T-helper 17 cell (primary cell): ENCODE measurements at regions not wholly inside any gene's neighbourhood (a gene's known extent, or its start where the extent isn't known, plus 50 kb on each side); places are given as distances from the start of the nearest gene placed in this dataset.

Experiments
- ATAC-seq: fragments of 150-1000 bp; cut with Tn5 transposase; 2 replicates; pipeline ENCODE4 v1.10.0; 2021; ENCODE audit warnings: mild to moderate bottlenecking, moderate library complexity
- DNase-seq, 3 donors: peaks; one replicate each; pipeline versions ENCODE4 v3.0.0 to v3.0.0-alpha.2; 2020 to 2021
- H3K9me3 ChIP-seq: one replicate; pipeline ENCODE4 v1.7.0; 2013; ENCODE audit warnings: low read length, mild to moderate bottlenecking; ENCODE audit not compliant: control insufficient read depth, poor library complexity, severe bottlenecking
- H3K27ac Mint-ChIP-seq: one replicate; pipeline ENCODE4 v1.8.0; 2022; ENCODE audit warnings: mild to moderate bottlenecking, moderate library complexity, mixed read lengths
- H3K27me3 Mint-ChIP-seq: one replicate; pipeline ENCODE4 v1.8.0; 2022; ENCODE audit warnings: mixed read lengths
- H3K36me3 Mint-ChIP-seq: one replicate; pipeline ENCODE4 v1.8.0; 2022; ENCODE audit warnings: low read depth, mixed read lengths
- H3K4me1 Mint-ChIP-seq: one replicate; pipeline ENCODE4 v1.8.0; 2022; ENCODE audit warnings: mild to moderate bottlenecking, mixed read lengths
- H3K4me3 Mint-ChIP-seq: one replicate; pipeline ENCODE4 v1.8.0; 2022; ENCODE audit warnings: mild to moderate bottlenecking, moderate library complexity, mixed read lengths

- ATAC-seq (no peak), DNase-seq (no peak)
- H3K36me3 Mint-ChIP-seq = no peaks in the 10 kb centered on the region
- no peaks in the 10 kb centered on the region for H3K9me3 ChIP-seq
- peaks cover 23% of the 10 kb centered on the region for H3K27me3 Mint-ChIP-seq
- H3K4me1 Mint-ChIP-seq = no peaks in the 10 kb centered on the region
- no peak overlapping the region for H3K4me3 Mint-ChIP-seq
- H3K27ac Mint-ChIP-seq = no peak overlapping the region
Observed at GRCh38 chr10:31693491-31693890, 235.1 kb downstream of the ARHGAP12 start.

GRCh38 chr10:31689233-31689632 is 239.4 kb downstream of the ARHGAP12 start:
- Mint-ChIP-seq H3K27me3 (peaks cover 5% of the 10 kb centered on the region), H3K4me1 (no peaks in the 10 kb centered on the region), H3K36me3 (no peaks in the 10 kb centered on the region), H3K27ac (no peak overlapping the region), H3K4me3 (no peak overlapping the region)
- ATAC-seq = no peak
- no peak for DNase-seq
- H3K9me3 ChIP-seq = no peaks in the 10 kb centered on the region

GRCh38 chr10:31687663-31688482 is 240.8 kb downstream of the ARHGAP12 start:
- DNase-seq (no peak), ATAC-seq (no peak)
- Mint-ChIP-seq H3K36me3 (no peaks in the 10 kb centered on the region), H3K4me1 (no peaks in the 10 kb centered on the region), H3K4me3 (no peak overlapping the region), H3K27me3 (no peaks in the 10 kb centered on the region), H3K27ac (no peak overlapping the region)
- no peaks in the 10 kb centered on the region for H3K9me3 ChIP-seq

GRCh38 chr10:31686599-31686998 is 242.0 kb downstream of the ARHGAP12 start:
- H3K9me3 ChIP-seq = no peaks in the 10 kb centered on the region
- Mint-ChIP-seq H3K27ac (no peak overlapping the region), H3K4me3 (no peak overlapping the region), H3K27me3 (no peaks in the 10 kb centered on the region), H3K36me3 (no peaks in the 10 kb centered on the region), H3K4me1 (no peaks in the 10 kb centered on the region)
- DNase-seq (no peak), ATAC-seq (no peak)

- H3K4me1 Mint-ChIP-seq = no peaks in the 10 kb centered on the region
- no peak for DNase-seq
- H3K4me3 Mint-ChIP-seq = no peak overlapping the region
- H3K27ac Mint-ChIP-seq = no peak overlapping the region
- no peaks in the 10 kb centered on the region for H3K27me3 Mint-ChIP-seq
- H3K36me3 Mint-ChIP-seq = no peaks in the 10 kb centered on the region
- H3K9me3 ChIP-seq = no peaks in the 10 kb centered on the region
- ATAC-seq = no peak
Observed at GRCh38 chr10:31683682-31684081, 244.9 kb downstream of the ARHGAP12 start.

GRCh38 chr10:31679936-31680335 is 248.7 kb downstream of the ARHGAP12 start:
- Mint-ChIP-seq H3K4me3 (no peak overlapping the region), H3K36me3 (no peaks in the 10 kb centered on the region), H3K27me3 (no peaks in the 10 kb centered on the region), H3K4me1 (no peaks in the 10 kb centered on the region), H3K27ac (no peak overlapping the region)
- ATAC-seq = no peak
- H3K9me3 ChIP-seq = no peaks in the 10 kb centered on the region
- no peak for DNase-seq

- Mint-ChIP-seq H3K4me1 (no peaks in the 10 kb centered on the region), H3K36me3 (no peaks in the 10 kb centered on the region), H3K27me3 (no peaks in the 10 kb centered on the region)
Observed at GRCh38 chr10:31678575-31679516, 249.8 kb downstream of the ARHGAP12 start.

GRCh38 chr10:31678139-31678536 is 250.5 kb downstream of the ARHGAP12 start:
- Mint-ChIP-seq H3K36me3 (peaks cover 2% of the 10 kb centered on the region), H3K27ac (no peak overlapping the region), H3K4me1 (no peaks in the 10 kb centered on the region), H3K27me3 (no peaks in the 10 kb centered on the region), H3K4me3 (no peak overlapping the region)
- DNase-seq = no peak
- no peaks in the 10 kb centered on the region for H3K9me3 ChIP-seq
- no peak for ATAC-seq

More at GRCh38 chr10:31678575-31679516, 249.8 kb downstream of the ARHGAP12 start:
- ATAC-seq = no peak
- H3K27ac Mint-ChIP-seq = no peak overlapping the region
- H3K4me3 Mint-ChIP-seq = no peak overlapping the region
- no peaks in the 10 kb centered on the region for H3K9me3 ChIP-seq
- DNase-seq = no peak

GRCh38 chr10:31677195-31678138 is 251.2 kb downstream of the ARHGAP12 start:
- ATAC-seq = no peak
- no peak overlapping the region for H3K27ac Mint-ChIP-seq
- no peaks in the 10 kb centered on the region for H3K4me1 Mint-ChIP-seq
- no peaks in the 10 kb centered on the region for H3K9me3 ChIP-seq
- H3K27me3 Mint-ChIP-seq = no peaks in the 10 kb centered on the region
- H3K36me3 Mint-ChIP-seq = peaks cover 2% of the 10 kb centered on the region
- no peak for DNase-seq
- no peak overlapping the region for H3K4me3 Mint-ChIP-seq

- Mint-ChIP-seq H3K27me3 (no peaks in the 10 kb centered on the region), H3K4me3 (no peak overlapping the region), H3K27ac (no peak overlapping the region), H3K4me1 (no peaks in the 10 kb centered on the region), H3K36me3 (peaks cover 2% of the 10 kb centered on the region)
- H3K9me3 ChIP-seq = no peaks in the 10 kb centered on the region
- DNase-seq (no peak), ATAC-seq (no peak)
Observed at GRCh38 chr10:31675726-31676125, 252.9 kb downstream of the ARHGAP12 start.

- H3K4me1 Mint-ChIP-seq = no peaks in the 10 kb centered on the region
- H3K4me3 Mint-ChIP-seq = no peak overlapping the region
- DNase-seq (no peak), ATAC-seq (no peak)
- H3K27ac Mint-ChIP-seq = no peak overlapping the region
- H3K27me3 Mint-ChIP-seq = peaks cover 17% of the 10 kb centered on the region
- H3K9me3 ChIP-seq = no peaks in the 10 kb centered on the region
- peaks cover 2% of the 10 kb centered on the region for H3K36me3 Mint-ChIP-seq
Observed at GRCh38 chr10:31669357-31669756, 259.3 kb downstream of the ARHGAP12 start.

GRCh38 chr10:31668326-31668725 is 260.3 kb downstream of the ARHGAP12 start:
- no peak overlapping the region for H3K27ac Mint-ChIP-seq
- no peak for ATAC-seq

More at GRCh38 chr10:31668326-31668725, 260.3 kb downstream of the ARHGAP12 start:
- H3K36me3 Mint-ChIP-seq = no peaks in the 10 kb centered on the region
- H3K4me3 Mint-ChIP-seq = no peak overlapping the region
- no peaks in the 10 kb centered on the region for H3K4me1 Mint-ChIP-seq
- H3K9me3 ChIP-seq = no peaks in the 10 kb centered on the region
- no peak for DNase-seq
- peaks cover 17% of the 10 kb centered on the region for H3K27me3 Mint-ChIP-seq
